SH-SY5Y (cell line): ENCODE measurements at regions not wholly inside any gene's neighbourhood (a gene's known extent, or its start where the extent isn't known, plus 50 kb on each side); places are given as distances from the start of the nearest gene placed in this dataset.

ENCODE experiments used
- GATA2 ChIP-seq: IDR thresholded peaks from 2 replicates; pipeline ENCODE4 v1.6.1; 2011; ENCODE audit warnings: mild to moderate bottlenecking, low read depth, low read length
- GATA3 ChIP-seq: IDR thresholded peaks from 2 replicates; pipeline ENCODE4 v1.6.1; 2011; ENCODE audit warnings: low read depth, mild to moderate bottlenecking, low read length, moderate library complexity

- TF ChIP-seq GATA2 (no peak), GATA3 (no peak)
Observed at GRCh38 chr7:142598297-142598696, 151.0 kb upstream of the PRSS1 start.
